Endodermal cell (in vitro differentiated cells): ENCODE measurements at regions not wholly inside any gene's neighbourhood (a gene's known extent, or its start where the extent isn't known, plus 50 kb on each side); places are given as distances from the start of the nearest gene placed in this dataset.
"Not testable (repeated sequence)": the region's sequence is repeated elsewhere in the genome, so short reads cannot be mapped to it uniquely, and the experiment has no call there.

Source experiments
- DNase-seq: peaks from one replicate; pipeline ENCODE4 v3.0.0-alpha.2; 2017
- H3K27ac ChIP-seq: 2 replicates; pipeline ENCODE4 v1.5.1; 2013; ENCODE audit warnings: mild to moderate bottlenecking, low read depth, low read length, moderate library complexity
- H3K27me3 ChIP-seq: 2 replicates; pipeline ENCODE4 v1.6.1; 2013; ENCODE audit warnings: mild to moderate bottlenecking, low read length, moderate library complexity; ENCODE audit not compliant: insufficient read depth, control insufficient read depth, poor library complexity, severe bottlenecking
- H3K36me3 ChIP-seq: 2 replicates; pipeline ENCODE4 v1.7.0; 2013; ENCODE audit warnings: mild to moderate bottlenecking, low read length, moderate library complexity; ENCODE audit not compliant: control insufficient read depth, insufficient read depth
- H3K4me1 ChIP-seq: one replicate; pipeline ENCODE4 v1.7.0; 2013; ENCODE audit warnings: low read length; ENCODE audit not compliant: control insufficient read depth, insufficient read depth
- H3K4me3 ChIP-seq: 2 replicates; pipeline ENCODE4 v1.5.1; 2013; ENCODE audit warnings: mild to moderate bottlenecking, low read length, moderate library complexity
- H3K9ac ChIP-seq: 2 replicates; pipeline ENCODE4 v1.6.1; 2013; ENCODE audit warnings: mild to moderate bottlenecking, low read length, moderate library complexity; ENCODE audit not compliant: poor library complexity, severe bottlenecking; ENCODE audit errors: extremely low read depth
- H3K9me3 ChIP-seq: 2 replicates; pipeline ENCODE4 v1.6.1; 2013; ENCODE audit warnings: mild to moderate bottlenecking, low read length, moderate library complexity; ENCODE audit not compliant: control insufficient read depth
- H3K27ac Mint-ChIP-seq: 2 replicates; pipeline ENCODE4 v1.8.0; 2020; ENCODE audit warnings: mixed read lengths
- H3K27me3 Mint-ChIP-seq: 2 replicates; pipeline ENCODE4 v1.8.0; 2021; ENCODE audit warnings: mild to moderate bottlenecking, mixed read lengths; ENCODE audit not compliant: insufficient read depth
- H3K36me3 Mint-ChIP-seq: 2 replicates; pipeline ENCODE4 v1.8.0; 2020; ENCODE audit warnings: low read depth, mixed read lengths
- H3K4me1 Mint-ChIP-seq: 2 replicates; pipeline ENCODE4 v1.8.0; 2020; ENCODE audit warnings: mixed read lengths
- H3K4me3 Mint-ChIP-seq: 2 replicates; pipeline ENCODE4 v1.8.0; 2020; ENCODE audit warnings: mild to moderate bottlenecking, moderate library complexity, mixed read lengths
- H3K9me3 Mint-ChIP-seq: 2 replicates; pipeline ENCODE4 v1.8.0; 2020; ENCODE audit warnings: mild to moderate bottlenecking, mixed read lengths
- CTCF ChIP-seq: fragments of 200-600 bp; sonication (generic); conservative IDR thresholded peaks from 2 replicates; pipeline ENCODE4 v1.5.0; 2021; ENCODE audit warnings: antibody characterized with exemption, mild to moderate bottlenecking
- WGBS, 2 experiments: methylation state at CpG; one replicate each; pipeline versions ENCODE4 v1.1.5 to v1.1.7; 2013; ENCODE audit warnings: missing lambda C conversion rate in 2 of 2, mixed read lengths in 1 of 2; ENCODE audit not compliant: insufficient coverage in 1 of 2, insufficient read length in 1 of 2; 5-methylcytosine and 5-hydroxymethylcytosine counted together

GRCh38 chr5:82422751-82423181, 144.6 kb upstream of the RPS23 start:
- peak overlapping the region; percentile 29 for H3K27ac Mint-ChIP-seq
- TF ChIP-seq CTCF, result no peak
- H3K4me1 ChIP-seq, result peaks cover 7% of the 10 kb centered on the region
- no peak overlapping the region for H3K27ac ChIP-seq
- no peak overlapping the region for H3K9ac ChIP-seq
- DNase-seq, result no peak
- H3K9me3 ChIP-seq, result no peaks in the 10 kb centered on the region
- WGBS, 2 experiments, result 91 to 95% methylated on average over 6 of the region's 6 CpGs
- peaks cover 1% of the 10 kb centered on the region for H3K9me3 Mint-ChIP-seq
- H3K4me3 ChIP-seq, result no peak overlapping the region
- no peaks in the 10 kb centered on the region for H3K27me3 ChIP-seq
- no peaks in the 10 kb centered on the region for H3K36me3 ChIP-seq
- H3K27me3 Mint-ChIP-seq, result no peaks in the 10 kb centered on the region
- no peak overlapping the region for H3K4me3 Mint-ChIP-seq
- peaks cover 32% of the 10 kb centered on the region for H3K4me1 Mint-ChIP-seq
- H3K36me3 Mint-ChIP-seq, result no peaks in the 10 kb centered on the region

DNA sequence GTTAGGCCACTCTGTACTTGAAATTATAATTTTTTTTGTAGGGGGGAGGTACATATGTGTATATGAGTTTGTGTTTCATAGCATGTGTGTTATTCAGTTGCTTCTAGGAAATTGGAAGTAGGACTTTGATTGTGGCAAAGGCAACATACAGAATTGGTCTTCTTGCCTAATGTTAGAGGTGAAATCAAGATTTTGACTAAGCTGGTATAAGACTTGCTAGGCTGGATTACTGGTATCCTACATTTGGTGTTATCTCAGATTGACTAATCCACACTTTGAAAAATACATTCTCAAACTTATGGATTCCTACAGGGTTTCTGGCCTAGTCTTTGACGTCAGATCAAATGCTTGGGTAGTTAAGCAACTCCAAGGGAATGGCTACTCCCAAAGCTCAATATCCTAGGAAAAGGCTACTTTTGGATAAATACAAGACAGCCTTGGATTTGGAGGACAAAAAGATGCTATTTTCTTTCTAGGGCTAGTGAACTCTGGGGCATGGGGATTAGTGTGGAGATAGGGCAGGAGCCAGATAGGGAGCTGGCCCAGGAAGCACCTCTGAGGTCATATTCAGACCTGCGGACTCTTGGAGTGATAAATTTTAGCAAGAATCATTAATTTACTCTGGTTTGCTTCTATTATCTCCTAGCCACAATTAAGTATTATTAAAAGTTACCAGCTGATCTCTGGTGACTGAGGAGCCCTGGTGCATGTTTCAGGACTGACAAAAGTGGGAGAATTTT, 144.0 kb upstream of the RPS23 start:
- no peak overlapping the region for H3K4me3 ChIP-seq
- H3K9me3 ChIP-seq, result no peaks in the 10 kb centered on the region
- H3K36me3 ChIP-seq, result no peaks in the 10 kb centered on the region
- H3K9ac ChIP-seq, result no peak overlapping the region
- H3K36me3 Mint-ChIP-seq, result no peaks in the 10 kb centered on the region
- no peak for DNase-seq
- no peak overlapping the region for H3K27ac ChIP-seq
- no peak overlapping the region for H3K4me3 Mint-ChIP-seq
- no peaks in the 10 kb centered on the region for H3K27me3 ChIP-seq
- peaks cover 36% of the 10 kb centered on the region for H3K4me1 Mint-ChIP-seq
- TF ChIP-seq CTCF, result no peak
- H3K27me3 Mint-ChIP-seq, result no peaks in the 10 kb centered on the region
- WGBS, 2 experiments, result 91 to 100% methylated on average over 1 to 2 of the region's 2 CpGs
- peak overlapping the region; percentile 29 for H3K27ac Mint-ChIP-seq
- peaks cover 8% of the 10 kb centered on the region for H3K4me1 ChIP-seq
- peaks cover 1% of the 10 kb centered on the region for H3K9me3 Mint-ChIP-seq

DNA sequence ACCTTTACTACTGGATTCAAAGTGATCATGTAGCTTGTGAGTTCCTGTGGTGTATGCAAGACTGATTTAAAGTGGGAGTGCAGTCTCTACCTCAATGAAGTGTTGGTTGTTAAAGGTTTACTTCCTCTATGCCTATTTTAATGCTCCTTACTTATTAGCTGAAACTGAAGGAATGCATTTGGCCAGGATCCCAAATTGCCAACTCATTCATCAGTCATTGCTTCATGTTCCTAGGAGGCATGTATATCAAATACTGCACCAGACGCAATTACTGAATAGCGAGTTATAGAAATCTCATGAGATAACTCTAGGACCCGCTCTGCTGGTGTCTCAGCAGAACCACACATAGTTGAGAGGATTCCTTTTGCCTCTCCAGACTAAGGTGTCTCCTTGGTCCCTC, 143.0 kb upstream of the RPS23 start:
- 94% methylated on average over 3 of the region's 3 CpGs for WGBS, 2 experiments
- Histone ChIP-seq H3K9me3 (no peaks in the 10 kb centered on the region), H3K9ac (no peak overlapping the region), H3K27me3 (no peaks in the 10 kb centered on the region), H3K4me1 (peaks cover 12% of the 10 kb centered on the region), H3K27ac (no peak overlapping the region), H3K4me3 (no peak overlapping the region), H3K36me3 (no peaks in the 10 kb centered on the region)
- TF ChIP-seq CTCF, result peak; percentile 13
- Mint-ChIP-seq H3K27me3 (no peaks in the 10 kb centered on the region), H3K9me3 (peaks cover 1% of the 10 kb centered on the region), H3K4me3 (no peak overlapping the region), H3K27ac (no peak overlapping the region), H3K36me3 (no peaks in the 10 kb centered on the region), H3K4me1 (peaks cover 40% of the 10 kb centered on the region)
- no peak for DNase-seq

DNA sequence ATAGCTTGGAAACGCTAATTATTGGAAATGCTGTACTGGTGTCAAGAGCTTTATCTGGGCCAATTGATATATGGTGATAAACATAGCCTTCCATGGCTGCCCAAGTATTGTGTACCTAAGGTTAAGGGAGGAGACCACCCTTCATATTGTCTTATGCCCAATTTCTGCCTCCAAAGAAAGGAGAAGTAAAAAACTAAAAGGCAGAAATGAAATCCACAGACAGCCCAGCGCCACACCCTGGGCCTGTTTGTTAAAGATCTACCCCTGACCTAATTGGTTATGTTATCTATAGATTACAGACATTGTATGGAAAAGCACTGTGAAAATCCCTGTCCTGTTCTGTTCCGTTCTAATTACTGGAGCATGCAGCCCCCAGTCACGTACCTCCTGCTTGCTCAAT, 142.4 kb upstream of the RPS23 start:
- not testable (repeated sequence) for H3K36me3 ChIP-seq, H3K9me3 ChIP-seq, H3K27ac Mint-ChIP-seq, H3K4me3 Mint-ChIP-seq, H3K9me3 Mint-ChIP-seq, H3K27me3 Mint-ChIP-seq, DNase-seq, H3K27me3 ChIP-seq, H3K36me3 Mint-ChIP-seq, H3K9ac ChIP-seq, H3K27ac ChIP-seq, H3K4me3 ChIP-seq
- 82 to 100% methylated on average over 2 to 4 of the region's 4 CpGs for WGBS, 2 experiments
- peaks cover 40% of the 10 kb centered on the region for H3K4me1 Mint-ChIP-seq
- peaks cover 12% of the 10 kb centered on the region for H3K4me1 ChIP-seq
